ENCODE measurements at regions not wholly inside any gene's neighbourhood (a gene's known extent, or its start where the extent isn't known, plus 50 kb on each side); places are given as distances from the start of the nearest gene placed in this dataset.

- TF ChIP-seq, protein P1, sequence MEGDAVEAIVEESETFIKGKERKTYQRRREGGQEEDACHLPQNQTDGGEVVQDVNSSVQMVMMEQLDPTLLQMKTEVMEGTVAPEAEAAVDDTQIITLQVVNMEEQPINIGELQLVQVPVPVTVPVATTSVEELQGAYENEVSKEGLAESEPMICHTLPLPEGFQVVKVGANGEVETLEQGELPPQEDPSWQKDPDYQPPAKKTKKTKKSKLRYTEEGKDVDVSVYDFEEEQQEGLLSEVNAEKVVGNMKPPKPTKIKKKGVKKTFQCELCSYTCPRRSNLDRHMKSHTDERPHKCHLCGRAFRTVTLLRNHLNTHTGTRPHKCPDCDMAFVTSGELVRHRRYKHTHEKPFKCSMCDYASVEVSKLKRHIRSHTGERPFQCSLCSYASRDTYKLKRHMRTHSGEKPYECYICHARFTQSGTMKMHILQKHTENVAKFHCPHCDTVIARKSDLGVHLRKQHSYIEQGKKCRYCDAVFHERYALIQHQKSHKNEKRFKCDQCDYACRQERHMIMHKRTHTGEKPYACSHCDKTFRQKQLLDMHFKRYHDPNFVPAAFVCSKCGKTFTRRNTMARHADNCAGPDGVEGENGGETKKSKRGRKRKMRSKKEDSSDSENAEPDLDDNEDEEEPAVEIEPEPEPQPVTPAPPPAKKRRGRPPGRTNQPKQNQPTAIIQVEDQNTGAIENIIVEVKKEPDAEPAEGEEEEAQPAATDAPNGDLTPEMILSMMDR (IDR thresholded peaks at IDR 0.05; ENCODE audit: insufficient read depth, low read depth, low read length), result no peak
- no peaks in the 10 kb centered on the region for H3K27me3 ChIP-seq (ENCODE audit: control insufficient read depth, insufficient read depth, low read length)
- no peak overlapping the region for H3K4me3 ChIP-seq (ENCODE audit: low read depth, low read length)
- no peak for DNase-seq (ENCODE audit: low read depth)
- H3K36me3 ChIP-seq (ENCODE audit: control insufficient read depth, insufficient read depth, low read length), result no peaks in the 10 kb centered on the region
- ChIA-PET CTCF (no interaction called here), POLR2A (no interaction called here)
These were observed 466.3 kb downstream of the ARL4A start for GRCh38 chr7:13153742-13154141.

DNA sequence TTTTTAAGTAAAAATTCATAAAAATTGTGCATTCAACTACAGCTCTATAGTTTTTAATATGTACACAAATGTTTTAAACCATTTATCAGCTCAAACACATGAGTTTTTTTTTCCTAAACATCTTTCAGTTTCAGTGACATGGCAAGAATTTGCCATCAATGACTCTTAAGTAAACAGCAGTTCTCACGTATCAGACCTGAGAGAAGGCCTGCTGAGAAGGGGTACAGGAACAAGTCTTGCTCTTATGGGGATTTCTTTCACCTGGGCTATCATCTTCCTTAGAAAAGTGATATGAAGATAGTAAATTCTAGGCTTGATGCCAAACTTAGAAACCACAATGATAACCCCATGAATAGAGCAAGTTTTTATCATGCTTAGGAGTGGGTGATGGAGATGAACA lies 467.8 kb downstream of the ARL4A start:
- no peaks in the 10 kb centered on the region for H3K36me3 ChIP-seq (ENCODE audit: control insufficient read depth, insufficient read depth, low read length)
- TF ChIP-seq, protein P1 (IDR thresholded peaks at IDR 0.05; ENCODE audit: insufficient read depth, low read depth, low read length), result no peak
- no peak for DNase-seq (ENCODE audit: low read depth)
- H3K4me3 ChIP-seq (ENCODE audit: low read depth, low read length), result no peak overlapping the region
- H3K27me3 ChIP-seq (ENCODE audit: control insufficient read depth, insufficient read depth, low read length), result no peaks in the 10 kb centered on the region
- ChIA-PET CTCF (no interaction called here), POLR2A (no interaction called here)

DNA sequence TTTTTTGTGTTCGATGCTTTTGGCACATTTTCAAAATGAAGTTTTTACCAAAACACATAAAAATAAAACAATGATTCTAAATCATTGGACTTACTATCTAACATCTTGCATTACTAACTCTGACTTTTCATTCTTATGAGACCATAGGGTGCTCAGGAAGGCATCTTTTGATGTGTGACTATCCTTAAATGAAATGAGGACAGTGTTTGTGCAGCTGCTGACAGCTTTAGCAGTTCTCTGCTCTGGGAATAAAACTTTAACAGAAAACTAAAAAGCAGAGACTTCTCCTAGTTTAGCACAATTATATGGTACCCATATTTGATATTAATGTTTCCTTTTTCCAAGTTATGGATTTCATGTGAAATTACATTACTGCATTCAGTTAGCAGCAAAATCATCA lies 471.6 kb downstream of the ARL4A start:
- ChIA-PET CTCF (interaction anchor here (0.6 kb wide), 1 partner anchor 11 kb away, joined by 3 read pairs; no protein-coding TSS in a partner anchor), POLR2A (no interaction called here)
- H3K36me3 ChIP-seq (ENCODE audit: control insufficient read depth, insufficient read depth, low read length), result no peaks in the 10 kb centered on the region
- H3K4me3 ChIP-seq (ENCODE audit: low read depth, low read length), result no peak overlapping the region
- H3K27me3 ChIP-seq (ENCODE audit: control insufficient read depth, insufficient read depth, low read length), result no peaks in the 10 kb centered on the region
- no peak for DNase-seq (ENCODE audit: low read depth)
- TF ChIP-seq, protein P1 (IDR thresholded peaks at IDR 0.05; ENCODE audit: insufficient read depth, low read depth, low read length), result no peak

- Histone ChIP-seq H3K4me3 (ENCODE audit: low read depth, low read length) (no peak overlapping the region), H3K36me3 (ENCODE audit: control insufficient read depth, insufficient read depth, low read length) (no peaks in the 10 kb centered on the region), H3K27me3 (ENCODE audit: control insufficient read depth, insufficient read depth, low read length) (no peaks in the 10 kb centered on the region)
- ChIA-PET POLR2A (interaction anchor here (0.7 kb wide), 1 partner anchor 97 kb away, joined by 3 read pairs; no protein-coding TSS in a partner anchor), CTCF (interaction anchor here (0.6 to 1.3 kb wide), 2 partner anchors 12 to 473 kb away, joined by 3 to 4 read pairs; partner anchors contain the start of gene ARL4A)
- DNase-seq (ENCODE audit: low read depth), result no peak
- TF ChIP-seq, protein P1 (IDR thresholded peaks at IDR 0.05; ENCODE audit: insufficient read depth, low read depth, low read length), result no peak
These were observed 472.2 kb downstream of the ARL4A start for GRCh38 chr7:13159467-13160184.

- no peak for DNase-seq (ENCODE audit: low read depth)
- TF ChIP-seq, protein P1 (IDR thresholded peaks at IDR 0.05; ENCODE audit: insufficient read depth, low read depth, low read length), result no peak
- Histone ChIP-seq H3K36me3 (ENCODE audit: control insufficient read depth, insufficient read depth, low read length) (no peaks in the 10 kb centered on the region), H3K4me3 (ENCODE audit: low read depth, low read length) (no peak overlapping the region), H3K27me3 (ENCODE audit: control insufficient read depth, insufficient read depth, low read length) (no peaks in the 10 kb centered on the region)
- CTCF ChIA-PET, result interaction anchor here (1.3 kb wide), 1 partner anchor 474 kb away, joined by 4 read pairs; the partner anchor contains the start of gene ARL4A
- POLR2A ChIA-PET, result no interaction called here
These were observed 473.7 kb downstream of the ARL4A start for GRCh38 chr7:13161125-13161524.

All from BJ (cell line).